GM12874 (cell line): ENCODE measurements at regions not wholly inside any gene's neighbourhood (a gene's known extent, or its start where the extent isn't known, plus 50 kb on each side); places are given as distances from the start of the nearest gene placed in this dataset.

ENCODE experiments used
- TF ChIP-seq, protein P1 (sequence below): IDR thresholded peaks from 2 replicates; pipeline ENCODE4 v1.5.1; 2011; ENCODE audit warnings: low read depth, mild to moderate bottlenecking, control low read depth, low read length, moderate library complexity; ENCODE audit not compliant: insufficient read depth

DNA sequence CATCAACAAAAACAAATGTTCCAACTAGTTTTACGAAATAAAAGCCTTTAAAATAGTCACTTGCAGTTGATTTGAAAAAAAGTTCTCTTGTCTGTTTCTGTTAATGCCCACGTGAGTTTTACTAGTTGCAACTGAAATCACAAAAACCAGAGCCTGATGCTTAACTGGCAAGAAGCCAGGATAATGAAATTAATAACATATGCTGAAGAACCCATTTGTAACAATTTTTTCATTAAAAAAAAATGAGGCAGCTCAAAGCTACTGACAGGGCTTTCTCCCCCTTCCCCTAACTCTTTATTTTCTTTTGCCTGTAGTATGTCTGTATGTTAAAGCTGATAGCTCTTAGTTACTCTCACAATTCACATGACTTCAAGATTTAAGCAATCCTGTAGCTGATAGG lies 132.7 kb upstream of the EYA4 start:
- TF ChIP-seq, protein P1, sequence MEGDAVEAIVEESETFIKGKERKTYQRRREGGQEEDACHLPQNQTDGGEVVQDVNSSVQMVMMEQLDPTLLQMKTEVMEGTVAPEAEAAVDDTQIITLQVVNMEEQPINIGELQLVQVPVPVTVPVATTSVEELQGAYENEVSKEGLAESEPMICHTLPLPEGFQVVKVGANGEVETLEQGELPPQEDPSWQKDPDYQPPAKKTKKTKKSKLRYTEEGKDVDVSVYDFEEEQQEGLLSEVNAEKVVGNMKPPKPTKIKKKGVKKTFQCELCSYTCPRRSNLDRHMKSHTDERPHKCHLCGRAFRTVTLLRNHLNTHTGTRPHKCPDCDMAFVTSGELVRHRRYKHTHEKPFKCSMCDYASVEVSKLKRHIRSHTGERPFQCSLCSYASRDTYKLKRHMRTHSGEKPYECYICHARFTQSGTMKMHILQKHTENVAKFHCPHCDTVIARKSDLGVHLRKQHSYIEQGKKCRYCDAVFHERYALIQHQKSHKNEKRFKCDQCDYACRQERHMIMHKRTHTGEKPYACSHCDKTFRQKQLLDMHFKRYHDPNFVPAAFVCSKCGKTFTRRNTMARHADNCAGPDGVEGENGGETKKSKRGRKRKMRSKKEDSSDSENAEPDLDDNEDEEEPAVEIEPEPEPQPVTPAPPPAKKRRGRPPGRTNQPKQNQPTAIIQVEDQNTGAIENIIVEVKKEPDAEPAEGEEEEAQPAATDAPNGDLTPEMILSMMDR, result no peak

DNA sequence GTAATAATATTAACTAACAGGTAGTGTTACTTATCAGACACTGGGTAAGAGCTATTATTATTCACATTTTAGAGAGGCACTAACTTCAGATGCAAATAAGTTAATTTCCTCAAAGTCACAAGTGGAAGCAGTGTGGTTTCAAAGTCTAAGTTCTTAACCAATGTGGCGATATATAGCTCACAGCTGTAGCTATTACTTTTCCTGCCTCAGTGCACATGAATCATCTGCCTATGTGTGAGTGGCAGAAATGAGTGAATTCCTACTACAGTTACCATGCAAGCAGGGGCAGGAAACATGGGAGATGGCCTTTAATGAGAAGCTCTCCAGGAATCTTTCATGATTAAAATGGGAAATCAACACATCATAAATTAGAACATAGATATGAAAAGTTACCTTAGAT lies 126.2 kb upstream of the EYA4 start:
- TF ChIP-seq, protein P1, result no peak

DNA sequence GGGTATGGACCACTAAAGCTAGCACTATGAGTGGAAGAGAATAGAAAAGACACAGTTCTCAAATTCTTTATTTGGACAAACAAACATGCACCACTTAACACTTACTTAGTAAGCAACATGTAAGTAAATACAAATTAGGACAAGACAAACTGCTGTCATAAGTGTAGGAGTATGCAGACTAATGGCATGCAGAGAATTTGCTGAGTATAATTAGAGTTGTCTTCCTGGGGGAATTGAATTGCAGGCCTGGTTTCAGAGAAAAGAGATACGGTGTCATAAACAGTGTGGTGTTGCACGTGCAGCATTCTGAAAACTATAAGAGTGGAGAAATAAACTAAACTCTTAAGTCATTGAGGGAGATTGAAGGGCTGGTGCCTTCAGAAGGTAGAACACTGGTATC lies 125.2 kb upstream of the EYA4 start:
- TF ChIP-seq, protein P1, result no peak

DNA sequence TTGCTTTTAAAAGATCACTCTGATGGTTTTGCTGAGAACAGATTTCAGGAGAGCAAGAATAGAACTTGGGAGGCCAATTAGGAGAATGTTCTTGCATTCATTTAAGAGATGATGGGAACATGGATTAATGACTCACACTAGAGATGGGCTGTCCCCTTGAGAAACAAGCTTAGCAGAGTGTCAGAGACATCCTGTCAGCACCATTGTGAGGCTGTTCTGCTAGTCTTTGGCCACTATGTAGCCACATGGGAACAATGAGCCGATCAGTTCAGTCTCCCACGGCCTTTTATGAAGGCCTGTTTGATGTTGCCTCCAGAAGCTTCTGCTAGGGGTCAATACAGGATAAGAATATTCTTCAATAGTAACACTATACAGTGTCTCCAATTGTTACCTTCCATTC lies 113.0 kb upstream of the EYA4 start:
- TF ChIP-seq, protein P1, result no peak

DNA sequence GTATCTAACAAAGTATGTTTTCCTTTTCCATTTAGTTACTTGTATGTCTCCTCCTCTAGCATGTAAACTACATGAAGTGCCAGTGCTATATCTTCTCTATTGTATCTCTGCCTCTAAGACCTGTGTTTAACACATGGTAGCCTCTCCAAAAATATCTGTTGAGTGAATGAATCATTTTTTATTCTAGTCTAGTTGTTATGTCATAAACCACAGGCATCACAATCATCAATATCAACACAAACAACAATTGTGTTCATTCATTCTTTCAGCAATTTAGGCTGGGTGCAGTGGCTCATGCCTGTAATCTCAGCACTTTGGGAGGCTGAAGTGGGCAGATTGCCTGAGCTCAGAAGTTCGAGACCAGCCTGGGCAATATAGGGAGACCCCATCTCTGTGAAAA lies 111.6 kb upstream of the EYA4 start:
- TF ChIP-seq, protein P1, result no peak

DNA sequence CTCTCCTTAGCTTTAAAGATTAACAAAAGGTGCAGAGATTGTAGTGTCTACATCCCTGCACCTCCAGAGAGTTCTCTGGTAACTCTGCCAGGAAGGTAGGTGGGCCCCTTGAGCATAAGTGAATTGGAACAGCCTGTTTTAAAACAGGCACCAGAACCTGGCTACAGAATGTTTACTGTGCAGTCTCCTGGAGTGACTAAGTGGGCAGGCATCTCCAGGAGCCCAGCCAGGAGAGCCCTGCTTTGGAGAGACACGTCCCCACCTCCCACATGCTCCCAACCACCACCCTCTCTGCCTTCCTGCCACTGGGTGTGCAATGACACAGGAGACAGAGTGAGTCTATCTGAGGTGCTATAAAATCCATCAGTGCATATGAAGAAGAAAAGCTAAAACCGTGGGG lies 110.3 kb upstream of the EYA4 start:
- TF ChIP-seq, protein P1, result no peak

DNA sequence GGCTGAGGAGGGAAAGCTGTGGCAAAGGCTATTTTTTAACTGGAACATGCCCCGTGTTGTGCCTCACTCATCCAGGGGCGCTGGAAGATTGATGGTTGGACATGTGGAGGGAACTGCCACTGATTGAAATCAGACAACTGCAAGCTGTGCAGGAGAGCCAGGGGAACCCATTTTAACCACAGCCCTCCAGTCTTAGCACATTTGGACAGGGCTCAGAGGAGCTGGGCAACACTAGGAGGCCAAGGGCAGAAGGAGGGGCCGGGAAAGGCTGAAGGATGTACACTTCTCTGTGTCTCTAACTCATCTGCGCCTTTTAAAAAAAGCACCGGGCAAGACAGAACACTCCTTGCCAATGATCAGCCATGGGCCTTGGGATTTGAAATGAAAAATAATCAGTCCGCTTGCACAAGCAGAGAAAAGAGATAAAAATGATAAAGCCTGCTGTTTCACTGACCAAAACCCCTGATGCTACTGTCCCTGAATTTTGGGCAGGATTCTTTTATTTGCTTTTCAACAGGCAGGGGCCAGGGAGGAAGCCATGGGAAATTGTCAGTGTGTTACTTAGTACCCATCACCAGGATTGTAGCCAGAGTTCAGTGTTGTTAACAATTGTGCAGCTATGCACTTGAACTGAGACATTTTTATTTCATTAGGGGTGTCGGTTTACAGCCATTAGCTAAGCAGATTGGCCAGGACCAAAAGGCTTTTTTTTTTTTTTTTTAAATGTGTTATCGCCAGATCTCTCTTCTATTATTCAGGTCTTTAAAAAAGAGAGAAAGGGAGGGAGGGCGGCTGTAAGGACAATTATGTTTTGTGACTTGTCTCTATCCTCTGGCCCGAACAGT lies 109.3 kb upstream of the EYA4 start:
- TF ChIP-seq, protein P1, result no peak
